ENCODE measurements at regions not wholly inside any gene's neighbourhood (a gene's known extent, or its start where the extent isn't known, plus 50 kb on each side); places are given as distances from the start of the nearest gene placed in this dataset.

DNA sequence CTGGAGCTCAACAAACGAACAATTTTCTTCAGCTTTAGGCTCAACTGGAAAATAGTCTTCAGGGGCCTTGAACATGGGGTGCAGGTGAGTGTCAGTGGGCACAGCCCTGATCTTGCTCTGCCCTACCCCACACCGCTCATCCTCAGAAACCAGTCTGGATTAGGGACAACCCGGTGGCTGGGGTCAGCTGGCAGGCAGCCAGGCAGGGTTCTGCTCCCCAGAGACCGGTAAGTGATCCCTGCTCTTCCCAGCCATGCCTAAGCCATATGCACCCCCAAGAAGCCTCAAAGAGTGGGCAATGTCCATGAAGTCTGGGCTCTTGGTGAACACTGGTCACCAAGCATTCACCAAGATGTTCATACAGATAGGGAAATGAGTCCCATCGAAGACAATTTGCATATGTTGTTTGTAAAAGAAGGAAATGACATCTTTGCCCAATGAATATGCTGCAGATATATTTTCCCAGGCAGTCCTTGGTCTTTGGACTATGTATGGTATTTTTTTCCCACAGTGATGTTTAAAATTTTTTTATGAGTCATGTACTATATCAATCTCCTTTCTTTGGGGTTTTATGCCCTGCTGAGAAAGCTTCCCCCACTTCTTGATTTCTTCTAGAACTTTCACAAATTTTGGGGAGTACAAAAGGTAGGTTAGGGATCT, 63.9 kb upstream of the VASH1 start:
- WGBS, 2 donors: 72 to 84% methylated on average over 5 of the region's 5 CpGs
- H3K4me1 ChIP-seq: no peaks in the 10 kb centered on the region
- H3K4me3 ChIP-seq: no peak overlapping the region
- no peak overlapping the region for H3K27ac ChIP-seq
- ATAC-seq: no peak
- FAIRE-seq: no peak
- no peaks in the 10 kb centered on the region for H3K27me3 ChIP-seq
- TF ChIP-seq, protein P1, sequence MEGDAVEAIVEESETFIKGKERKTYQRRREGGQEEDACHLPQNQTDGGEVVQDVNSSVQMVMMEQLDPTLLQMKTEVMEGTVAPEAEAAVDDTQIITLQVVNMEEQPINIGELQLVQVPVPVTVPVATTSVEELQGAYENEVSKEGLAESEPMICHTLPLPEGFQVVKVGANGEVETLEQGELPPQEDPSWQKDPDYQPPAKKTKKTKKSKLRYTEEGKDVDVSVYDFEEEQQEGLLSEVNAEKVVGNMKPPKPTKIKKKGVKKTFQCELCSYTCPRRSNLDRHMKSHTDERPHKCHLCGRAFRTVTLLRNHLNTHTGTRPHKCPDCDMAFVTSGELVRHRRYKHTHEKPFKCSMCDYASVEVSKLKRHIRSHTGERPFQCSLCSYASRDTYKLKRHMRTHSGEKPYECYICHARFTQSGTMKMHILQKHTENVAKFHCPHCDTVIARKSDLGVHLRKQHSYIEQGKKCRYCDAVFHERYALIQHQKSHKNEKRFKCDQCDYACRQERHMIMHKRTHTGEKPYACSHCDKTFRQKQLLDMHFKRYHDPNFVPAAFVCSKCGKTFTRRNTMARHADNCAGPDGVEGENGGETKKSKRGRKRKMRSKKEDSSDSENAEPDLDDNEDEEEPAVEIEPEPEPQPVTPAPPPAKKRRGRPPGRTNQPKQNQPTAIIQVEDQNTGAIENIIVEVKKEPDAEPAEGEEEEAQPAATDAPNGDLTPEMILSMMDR (IDR thresholded peaks at IDR 0.05): no peak
- H3K36me3 ChIP-seq: no peaks in the 10 kb centered on the region
- intact Hi-C loops (cut with DNase I): no loop called here
- H3K9me3 ChIP-seq: no peaks in the 10 kb centered on the region
- no peak for DNase-seq

DNA sequence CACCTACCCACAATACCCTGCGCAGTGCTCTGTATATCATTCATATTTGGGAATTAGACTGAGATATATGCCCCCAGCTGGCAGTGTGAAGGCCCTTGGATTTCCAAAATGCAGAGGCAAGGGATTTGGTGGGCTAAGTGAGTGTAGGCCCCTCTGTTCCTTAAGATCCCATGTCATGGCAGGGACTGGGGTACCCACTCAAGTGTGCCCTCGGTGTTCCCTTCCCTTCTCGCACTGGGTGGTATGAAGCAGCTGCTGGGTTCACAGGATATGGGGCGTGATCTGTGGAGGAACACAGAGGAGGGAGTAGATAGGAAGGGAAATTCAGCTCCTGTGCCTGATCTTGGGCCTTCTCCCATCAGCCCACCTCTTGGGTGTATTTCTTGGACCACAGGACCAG, 63.1 kb upstream of the VASH1 start:
- Histone ChIP-seq H3K27me3 (no peaks in the 10 kb centered on the region), H3K4me3 (no peak overlapping the region), H3K36me3 (no peaks in the 10 kb centered on the region), H3K9me3 (no peaks in the 10 kb centered on the region), H3K27ac (no peak overlapping the region), H3K4me1 (no peaks in the 10 kb centered on the region)
- TF ChIP-seq, protein P1 (IDR thresholded peaks at IDR 0.05): no peak
- ATAC-seq: no peak
- 85 to 90% methylated on average over 4 of the region's 4 CpGs for WGBS, 2 donors
- FAIRE-seq: no peak
- DNase-seq: no peak
- intact Hi-C loops (cut with DNase I): no loop called here

DNA sequence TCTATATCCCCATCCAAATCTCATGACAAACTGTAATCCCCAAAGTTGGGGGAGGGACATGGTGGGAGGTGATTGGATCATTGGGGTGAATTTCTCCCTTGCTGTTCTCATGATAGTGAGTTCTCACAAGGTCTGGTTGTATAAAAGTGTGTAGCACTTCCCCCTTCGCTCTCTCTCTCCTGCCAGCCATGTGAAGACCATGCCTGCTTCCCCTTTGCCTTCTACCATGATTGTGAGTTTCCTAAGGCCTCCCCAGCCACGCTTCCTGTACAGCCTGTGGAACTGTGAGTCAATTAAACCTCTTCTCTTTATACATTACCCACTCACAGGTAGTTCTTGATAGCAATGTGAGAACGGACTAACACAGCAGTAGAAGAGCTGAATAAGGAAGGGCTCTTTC, 62.6 kb upstream of the VASH1 start:
- DNase-seq: no peak
- intact Hi-C loops (cut with DNase I): no loop called here
- WGBS, 2 donors: 91% methylated on average over 3 of the region's 3 CpGs
- Histone ChIP-seq H3K27ac (no peak overlapping the region), H3K4me1 (no peaks in the 10 kb centered on the region), H3K4me3 (no peak overlapping the region), H3K9me3 (no peaks in the 10 kb centered on the region), H3K36me3 (no peaks in the 10 kb centered on the region), H3K27me3 (no peaks in the 10 kb centered on the region)
- FAIRE-seq: no peak
- peak in 1 of 4 donors; percentile 16 for ATAC-seq
- TF ChIP-seq, protein P1 (IDR thresholded peaks at IDR 0.05): no peak

DNA sequence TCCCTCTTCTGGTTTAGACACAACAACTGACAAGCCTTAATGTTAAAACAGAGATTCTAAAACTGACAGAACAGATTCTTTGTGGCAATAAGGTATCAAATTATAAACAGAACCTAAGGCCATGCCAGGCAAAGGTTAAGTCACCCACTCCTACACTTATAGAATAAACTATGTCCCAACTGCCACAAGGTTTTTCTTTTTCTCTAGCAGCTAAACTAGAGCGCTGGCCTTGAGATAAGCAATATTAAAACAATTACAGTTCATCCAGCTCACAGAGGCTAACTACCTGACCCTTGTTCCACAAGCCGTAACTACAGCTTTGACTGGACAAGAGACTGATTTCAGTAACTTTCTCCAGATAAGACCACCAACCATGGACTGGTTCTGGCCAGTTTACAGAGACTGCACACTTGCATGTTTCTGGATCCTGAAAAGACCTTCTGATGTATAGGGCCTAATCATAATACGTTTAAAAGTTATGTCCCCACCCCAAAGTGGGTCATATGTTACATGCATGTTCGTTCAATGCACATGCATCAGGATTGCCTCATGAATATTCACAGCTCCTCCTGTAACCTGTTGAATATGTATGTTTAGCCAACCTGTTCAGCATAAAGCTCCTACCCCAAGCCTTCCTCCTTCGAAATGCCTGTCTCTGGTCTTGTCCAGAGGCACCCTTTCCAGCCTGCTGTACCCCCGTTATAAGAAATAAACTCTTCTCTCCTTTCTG, 61.9 kb upstream of the VASH1 start:
- 49 to 52% methylated on average over 6 of the region's 6 CpGs for WGBS, 2 donors
- Histone ChIP-seq H3K36me3 (no peaks in the 10 kb centered on the region), H3K9me3 (no peaks in the 10 kb centered on the region), H3K4me1 (no peaks in the 10 kb centered on the region), H3K27me3 (no peaks in the 10 kb centered on the region), H3K4me3 (no peak overlapping the region), H3K27ac (no peak overlapping the region)
- TF ChIP-seq, protein P1 (IDR thresholded peaks at IDR 0.05): no peak
- FAIRE-seq: no peak
- intact Hi-C loops (cut with DNase I): no loop called here
- peak in 2 of 4 donors; percentile 18 to 55 for ATAC-seq
- no peak for DNase-seq
